Karpas-422 (cell line): ENCODE measurements at regions not wholly inside any gene's neighbourhood (a gene's known extent, or its start where the extent isn't known, plus 50 kb on each side); places are given as distances from the start of the nearest gene placed in this dataset.

Experiments used
- DNase-seq: peaks from one replicate; pipeline ENCODE4 v3.0.0-alpha.2; 2015
- H2AFZ ChIP-seq: fragments of 200-600 bp; sonication (generic); 2 replicates; pipeline ENCODE4 v1.6.1; 2014; ENCODE audit warnings: antibody characterized with exemption, low read length, mixed read lengths
- H3K27ac ChIP-seq: fragments of 200-600 bp; sonication (generic); 2 replicates; pipeline ENCODE4 v1.5.1; 2014; ENCODE audit warnings: mild to moderate bottlenecking, low read length, moderate library complexity
- H3K27me3 ChIP-seq: fragments of 200-600 bp; sonication (generic); 2 replicates; pipeline ENCODE4 v1.6.1; 2014; ENCODE audit warnings: low read length, mixed read lengths
- H3K36me3 ChIP-seq: fragments of 200-600 bp; sonication (generic); 2 replicates; pipeline ENCODE4 v1.6.1; 2014; ENCODE audit warnings: low read length, mixed read lengths; ENCODE audit not compliant: insufficient read depth
- H3K4me1 ChIP-seq: fragments of 200-600 bp; sonication (generic); 2 replicates; pipeline ENCODE4 v1.6.1; 2014; ENCODE audit warnings: mild to moderate bottlenecking, low read length, mixed read lengths
- H3K4me2 ChIP-seq: fragments of 200-600 bp; sonication (generic); 2 replicates; pipeline ENCODE4 v1.6.1; 2014; ENCODE audit warnings: low read length, low read depth, mild to moderate bottlenecking; ENCODE audit not compliant: poor library complexity, severe bottlenecking
- H3K4me3 ChIP-seq: fragments of 200-600 bp; sonication (generic); 2 replicates; pipeline ENCODE4 v1.5.1; 2014; ENCODE audit warnings: mild to moderate bottlenecking, antibody characterized with exemption, low read length, mixed read lengths
- H3K79me2 ChIP-seq: fragments of 200-600 bp; sonication (generic); 2 replicates; pipeline ENCODE4 v1.6.1; 2014; ENCODE audit warnings: mild to moderate bottlenecking, low read length, mixed read lengths
- H3K9ac ChIP-seq: fragments of 200-600 bp; sonication (generic); 2 replicates; pipeline ENCODE4 v1.6.0; 2014; ENCODE audit warnings: low read length
- H3K9me2 ChIP-seq: fragments of 200-600 bp; sonication (generic), shearing (Covaris generic); replicated peaks from 2 replicates; pipeline ENCODE4 v1.6.0; 2014; ENCODE audit warnings: mild to moderate bottlenecking, low read length, moderate library complexity; ENCODE audit not compliant: insufficient read depth
- H3K9me3 ChIP-seq: fragments of 300-700, 200-600 bp; sonication (generic); 2 replicates; pipeline ENCODE4 v1.6.1; 2014; ENCODE audit warnings: low read length, mixed read lengths
- H4K20me1 ChIP-seq: fragments of 200-600 bp; sonication (generic); 2 replicates; pipeline ENCODE4 v1.6.1; 2014; ENCODE audit warnings: mild to moderate bottlenecking, antibody characterized with exemption, low read length, low read depth; ENCODE audit not compliant: insufficient read depth

DNA sequence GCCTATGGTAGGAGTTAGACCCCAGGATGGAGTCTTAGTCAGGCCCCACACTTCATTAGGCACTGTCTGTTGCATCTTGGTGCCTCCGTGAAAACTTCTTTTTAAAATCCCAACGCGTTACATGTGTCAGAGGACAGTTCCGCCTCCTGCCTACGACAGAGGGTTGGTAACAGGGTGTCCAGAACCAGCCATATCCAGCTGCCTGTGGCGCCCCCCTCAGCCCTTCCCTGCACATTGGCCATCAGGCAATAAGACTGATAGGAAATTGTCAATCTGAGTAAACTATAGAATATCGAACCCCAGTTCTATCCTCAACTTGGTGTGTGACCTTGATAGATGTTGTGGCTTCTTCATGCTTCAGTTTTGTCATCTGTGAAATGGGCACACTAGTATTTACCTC, 108.6 kb upstream of the CSF3R start:
- no peaks in the 10 kb centered on the region for H3K36me3 ChIP-seq
- no peaks in the 10 kb centered on the region for H3K9me3 ChIP-seq
- no peaks in the 10 kb centered on the region for H4K20me1 ChIP-seq
- H3K27ac ChIP-seq, result no peak overlapping the region
- H3K9ac ChIP-seq, result no peak overlapping the region
- H3K27me3 ChIP-seq, result no peaks in the 10 kb centered on the region
- H3K4me3 ChIP-seq, result no peak overlapping the region
- no peaks in the 10 kb centered on the region for H3K79me2 ChIP-seq
- DNase-seq, result no peak
- H3K9me2 ChIP-seq, result no peaks in the 10 kb centered on the region
- no peak overlapping the region for H2AFZ ChIP-seq
- no peak overlapping the region for H3K4me2 ChIP-seq
- peaks cover 33% of the 10 kb centered on the region for H3K4me1 ChIP-seq

DNA sequence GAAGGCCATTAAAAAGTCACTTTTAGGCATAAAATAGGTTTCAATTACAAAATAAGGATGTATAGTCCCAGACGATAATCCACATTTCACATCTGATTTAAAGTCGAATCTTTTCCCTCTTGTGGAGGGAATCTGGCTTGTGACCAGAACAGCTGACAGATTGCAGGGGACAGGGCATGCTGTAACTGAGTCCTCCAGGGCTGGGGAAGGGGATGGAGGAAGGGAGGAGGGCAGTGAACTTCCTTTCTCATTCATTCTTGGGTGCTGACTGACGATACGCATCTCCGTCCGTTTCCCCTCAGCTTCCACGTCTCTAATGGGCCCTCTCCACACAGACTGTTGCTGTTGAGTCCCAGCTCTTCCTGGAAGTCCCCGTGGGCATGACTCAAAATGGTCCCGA, 108.1 kb upstream of the CSF3R start:
- Histone ChIP-seq H3K27me3 (no peaks in the 10 kb centered on the region), H3K9ac (no peak overlapping the region)

DNA sequence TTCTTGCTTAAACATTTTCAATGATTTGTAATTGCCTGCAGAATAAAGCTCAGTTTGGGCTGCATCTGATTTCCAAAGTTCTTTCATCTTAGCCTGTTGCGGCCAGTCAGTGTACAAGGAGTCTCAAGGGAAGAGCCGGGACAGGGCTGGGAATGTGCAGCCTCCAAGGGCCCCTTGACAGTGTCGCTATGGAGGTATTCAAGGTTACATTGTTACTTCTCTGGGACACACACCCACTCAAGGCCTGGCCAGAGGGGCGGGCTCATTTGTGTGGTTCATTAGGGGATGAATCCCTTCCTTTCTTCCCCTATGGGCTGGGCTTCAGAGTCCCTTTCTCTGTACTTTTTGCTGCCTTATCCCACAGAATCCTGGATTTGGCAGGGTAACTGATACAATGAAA, 107.6 kb upstream of the CSF3R start:
- no peaks in the 10 kb centered on the region for H3K79me2 ChIP-seq
- H3K4me3 ChIP-seq, result no peak overlapping the region
- no peak overlapping the region for H3K9ac ChIP-seq

More for the DNA sequence above, 108.1 kb upstream of the CSF3R start:
- Histone ChIP-seq H3K4me2 (no peak overlapping the region), H4K20me1 (no peaks in the 10 kb centered on the region), H2AFZ (no peak overlapping the region), H3K79me2 (no peaks in the 10 kb centered on the region), H3K9me3 (no peaks in the 10 kb centered on the region), H3K9me2 (no peaks in the 10 kb centered on the region), H3K27ac (no peak overlapping the region), H3K36me3 (no peaks in the 10 kb centered on the region), H3K4me3 (no peak overlapping the region), H3K4me1 (peaks cover 32% of the 10 kb centered on the region)
- DNase-seq, result no peak

DNA sequence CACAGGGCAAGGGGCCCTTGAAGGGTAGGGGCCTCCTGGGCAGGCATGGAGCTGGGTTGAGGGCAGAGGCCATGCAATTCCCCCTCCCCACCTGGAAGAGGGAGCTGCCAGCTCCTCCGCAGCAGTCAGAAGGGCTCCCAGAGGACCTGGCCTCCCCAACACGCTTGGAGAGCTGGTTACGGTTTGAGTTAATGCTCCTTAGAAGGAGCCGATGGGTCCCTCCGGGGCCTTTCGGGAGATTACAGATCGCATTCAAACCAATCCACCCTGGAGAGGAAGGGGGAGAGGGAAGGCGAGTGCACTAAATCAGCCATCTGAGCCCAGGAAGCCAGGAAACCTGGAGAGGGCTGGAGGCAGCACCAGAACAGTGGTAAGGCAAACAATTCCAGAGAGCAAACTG, 106.3 kb upstream of the CSF3R start:
- no peaks in the 10 kb centered on the region for H3K36me3 ChIP-seq
- H3K4me3 ChIP-seq, result no peak overlapping the region
- H3K27me3 ChIP-seq, result no peaks in the 10 kb centered on the region
- no peaks in the 10 kb centered on the region for H4K20me1 ChIP-seq
- no peak for DNase-seq
- no peak overlapping the region for H3K27ac ChIP-seq
- no peaks in the 10 kb centered on the region for H3K79me2 ChIP-seq
- no peak overlapping the region for H3K4me2 ChIP-seq
- H3K9me2 ChIP-seq, result no peaks in the 10 kb centered on the region
- no peak overlapping the region for H3K9ac ChIP-seq
- no peaks in the 10 kb centered on the region for H3K9me3 ChIP-seq
- H2AFZ ChIP-seq, result no peak overlapping the region
- H3K4me1 ChIP-seq, result peaks cover 30% of the 10 kb centered on the region

More for the DNA sequence above, 107.6 kb upstream of the CSF3R start:
- Histone ChIP-seq H3K4me2 (no peak overlapping the region), H3K9me3 (no peaks in the 10 kb centered on the region), H3K27ac (no peak overlapping the region), H3K9me2 (no peaks in the 10 kb centered on the region), H3K27me3 (no peaks in the 10 kb centered on the region), H3K36me3 (no peaks in the 10 kb centered on the region), H3K4me1 (peaks cover 32% of the 10 kb centered on the region), H4K20me1 (no peaks in the 10 kb centered on the region), H2AFZ (no peak overlapping the region)
- no peak for DNase-seq

DNA sequence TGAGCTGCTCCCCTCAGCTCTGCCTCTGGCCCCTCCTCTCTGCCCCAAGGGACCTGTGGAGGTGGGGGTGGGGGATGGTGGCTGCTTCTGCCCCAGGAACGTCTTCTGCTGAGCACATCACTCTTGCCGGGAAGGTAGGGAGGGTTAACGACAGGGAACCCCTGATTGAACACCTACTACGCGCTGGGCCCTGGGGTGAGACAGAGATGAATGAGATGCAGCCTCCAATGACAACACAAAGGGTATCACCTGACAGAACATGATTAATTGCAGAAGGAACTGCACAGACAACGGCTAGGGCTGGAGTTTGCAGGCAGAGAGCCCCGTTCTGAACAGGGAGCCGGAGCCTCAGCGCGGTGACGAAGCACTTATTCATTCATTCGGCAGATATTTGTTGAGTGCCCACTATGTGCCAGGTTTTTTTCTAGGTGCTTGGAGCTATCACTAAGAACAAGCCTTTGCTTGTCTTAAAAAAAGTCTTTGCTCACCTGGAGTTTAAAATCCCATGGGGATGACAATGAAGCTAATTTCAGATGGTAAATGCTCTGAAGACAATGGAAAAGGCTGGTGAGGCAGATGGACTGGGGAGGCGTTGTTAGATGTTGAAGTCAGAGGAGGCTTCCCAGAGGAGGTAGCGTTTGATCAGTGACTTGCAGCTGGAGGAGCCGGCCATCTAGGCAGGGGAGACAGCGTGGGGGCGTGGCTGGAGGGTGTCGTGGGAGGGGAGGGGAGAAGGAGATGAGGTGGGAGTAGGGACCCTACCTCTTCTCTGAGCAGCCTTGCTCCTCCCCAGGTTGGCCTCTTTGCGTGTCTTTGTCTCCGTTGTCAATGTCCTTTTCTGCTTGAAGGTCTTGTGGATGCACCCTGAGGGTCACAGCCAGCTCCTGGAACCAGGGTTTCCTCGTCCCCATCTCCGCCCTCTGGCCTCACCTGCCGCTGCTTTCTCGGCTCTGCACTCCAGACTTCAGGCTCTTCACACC, 103.1 kb upstream of the CSF3R start:
- H3K9me3 ChIP-seq, result no peaks in the 10 kb centered on the region
- H3K4me3 ChIP-seq, result no peak overlapping the region

DNA sequence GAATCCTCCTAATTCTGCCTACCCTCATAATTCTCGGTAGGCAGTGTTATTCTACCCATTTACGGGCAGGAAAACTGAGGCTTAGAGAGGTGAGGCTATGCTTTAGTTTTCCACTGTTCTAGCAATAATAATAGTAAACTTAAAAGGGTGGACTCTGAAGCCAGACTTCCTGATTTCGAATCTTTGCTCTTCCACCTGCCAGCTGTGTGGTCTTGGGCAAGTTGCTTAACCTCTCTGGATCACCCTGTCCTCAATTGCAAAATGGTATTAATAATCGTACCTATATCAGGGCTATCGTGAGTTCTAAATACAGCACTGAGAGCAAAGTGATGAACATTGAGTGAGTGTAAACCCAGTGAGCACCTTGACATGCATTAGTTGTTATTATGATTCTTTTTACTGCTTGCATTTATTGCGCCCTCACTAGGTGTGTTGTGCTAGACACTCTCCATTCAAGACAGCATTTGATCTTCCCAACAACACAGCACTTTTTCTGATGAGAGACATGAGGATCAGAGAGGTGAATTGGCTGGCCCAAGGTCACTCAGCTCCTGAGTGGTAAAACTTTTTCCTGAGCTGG, 102.3 kb upstream of the CSF3R start:
- Histone ChIP-seq H3K27ac (no peak overlapping the region), H3K9me2 (no peaks in the 10 kb centered on the region), H3K9ac (no peak overlapping the region), H3K36me3 (no peaks in the 10 kb centered on the region), H4K20me1 (no peaks in the 10 kb centered on the region), H3K4me3 (no peak overlapping the region), H3K9me3 (no peaks in the 10 kb centered on the region), H3K4me2 (no peak overlapping the region), H2AFZ (no peak overlapping the region), H3K4me1 (peaks cover 28% of the 10 kb centered on the region), H3K79me2 (no peaks in the 10 kb centered on the region), H3K27me3 (no peaks in the 10 kb centered on the region)
- DNase-seq, result no peak

More for the DNA sequence above, 103.1 kb upstream of the CSF3R start:
- Histone ChIP-seq H3K4me2 (no peak overlapping the region), H3K79me2 (no peaks in the 10 kb centered on the region), H3K27me3 (no peaks in the 10 kb centered on the region), H3K9me2 (no peaks in the 10 kb centered on the region), H2AFZ (no peak overlapping the region), H3K36me3 (no peaks in the 10 kb centered on the region), H3K9ac (peak overlapping the region; percentile 4; the same call in 1 of the 2 replicates), H4K20me1 (no peaks in the 10 kb centered on the region), H3K4me1 (peaks cover 30% of the 10 kb centered on the region), H3K27ac (peak overlapping the region; percentile 39; the same call in 1 of the 2 replicates)
- DNase-seq, result no peak

DNA sequence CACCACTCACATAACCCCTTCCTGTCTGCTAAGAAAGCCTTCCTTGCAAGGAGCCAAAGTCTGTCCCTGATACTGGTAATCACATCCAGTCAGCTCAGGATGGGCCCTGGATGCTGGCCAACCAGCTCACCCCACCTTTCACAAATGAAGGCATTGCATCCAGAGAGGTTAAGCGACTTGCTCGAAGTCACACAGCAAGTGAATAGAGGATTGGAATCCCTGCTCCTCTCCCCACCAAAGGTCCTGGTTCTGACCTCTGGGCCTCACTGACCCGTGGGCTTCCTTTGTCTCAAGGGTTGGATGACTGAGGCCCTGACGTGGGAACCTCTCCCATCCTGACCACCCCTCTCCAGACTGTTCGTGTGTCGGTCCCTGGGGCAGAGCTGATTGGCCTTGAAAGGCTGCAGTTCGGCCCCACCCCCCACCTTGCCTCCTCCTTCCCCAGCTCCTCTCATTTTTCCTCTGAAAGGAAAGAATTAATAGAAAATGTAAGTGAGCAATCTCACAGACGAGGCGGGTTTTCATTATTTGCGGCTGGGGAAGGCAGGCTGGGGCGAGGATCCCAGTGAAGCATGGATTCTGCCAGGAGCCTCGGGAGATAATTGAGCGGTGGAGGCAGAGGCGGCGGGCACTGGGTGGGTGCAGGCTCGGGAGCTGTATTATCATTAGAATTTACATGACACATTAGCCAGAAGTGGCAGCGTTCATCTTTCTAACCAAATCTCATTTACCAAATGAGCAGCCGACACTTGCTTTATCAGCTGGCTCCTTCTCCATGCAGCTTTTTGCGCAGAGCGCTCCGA, 101.5 kb upstream of the CSF3R start:
- H3K27me3 ChIP-seq, result no peaks in the 10 kb centered on the region
- no peak overlapping the region for H3K4me3 ChIP-seq
- DNase-seq, result no peak

DNA sequence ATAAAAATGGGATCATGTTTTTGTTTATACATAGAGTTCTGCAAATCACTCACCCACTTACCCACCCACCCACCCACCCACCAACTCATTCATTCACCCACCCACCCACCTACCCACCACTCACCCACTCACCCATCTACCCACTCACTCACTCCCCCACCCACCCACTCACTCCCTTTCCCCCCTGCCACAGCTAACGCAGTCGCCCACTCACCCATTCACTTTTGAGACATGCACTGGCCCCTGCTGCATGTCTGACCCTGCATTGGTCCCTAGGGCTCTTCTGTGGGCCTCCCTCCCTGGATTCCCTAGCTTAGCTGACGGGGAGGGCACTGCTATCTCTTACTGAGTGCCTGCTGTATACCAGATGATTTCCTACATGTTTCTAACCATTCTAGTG, 100.4 kb upstream of the CSF3R start:
- no peaks in the 10 kb centered on the region for H3K27me3 ChIP-seq
- no peaks in the 10 kb centered on the region for H3K9me2 ChIP-seq
- H4K20me1 ChIP-seq, result no peaks in the 10 kb centered on the region

More for the DNA sequence above, 101.5 kb upstream of the CSF3R start:
- H3K36me3 ChIP-seq, result no peaks in the 10 kb centered on the region
- H3K9ac ChIP-seq, result no peak overlapping the region
- H3K9me3 ChIP-seq, result no peaks in the 10 kb centered on the region
- H4K20me1 ChIP-seq, result no peaks in the 10 kb centered on the region
- no peaks in the 10 kb centered on the region for H3K79me2 ChIP-seq
- no peak overlapping the region for H2AFZ ChIP-seq
- H3K27ac ChIP-seq, result no peak overlapping the region
- H3K9me2 ChIP-seq, result no peaks in the 10 kb centered on the region
- H3K4me1 ChIP-seq, result peaks cover 28% of the 10 kb centered on the region
- no peak overlapping the region for H3K4me2 ChIP-seq

More for the DNA sequence above, 100.4 kb upstream of the CSF3R start:
- no peaks in the 10 kb centered on the region for H3K9me3 ChIP-seq
- no peaks in the 10 kb centered on the region for H3K79me2 ChIP-seq
- H3K36me3 ChIP-seq, result no peaks in the 10 kb centered on the region
- no peak for DNase-seq
- H3K4me2 ChIP-seq, result no peak overlapping the region
- H3K4me1 ChIP-seq, result peaks cover 35% of the 10 kb centered on the region
- H3K9ac ChIP-seq, result no peak overlapping the region
- no peak overlapping the region for H3K27ac ChIP-seq
- H2AFZ ChIP-seq, result no peak overlapping the region
- H3K4me3 ChIP-seq, result no peak overlapping the region
